Stimulated activated CD8-positive, alpha-beta memory T cell treated with anti-CD3 and anti-CD28 coated beads, Interleukin-12 subunit alpha, Interleukin-12 subunit beta, amount 100 ng/mL, for 24 hours (primary cell): ENCODE measurements at regions not wholly inside any gene's neighbourhood (a gene's known extent, or its start where the extent isn't known, plus 50 kb on each side); places are given as distances from the start of the nearest gene placed in this dataset.
"Not testable (repeated sequence)": the region's sequence is repeated elsewhere in the genome, so short reads cannot be mapped to it uniquely, and the experiment has no call there.

Experiments used
- DNase-seq: peaks from one replicate; pipeline ENCODE4 v3.0.0-alpha.2; 2020; ENCODE audit errors: extremely low read depth

GRCh38 chr7:69498671-69499070 lies 99.6 kb upstream of the AUTS2 start:
- DNase-seq, result no peak

DNA sequence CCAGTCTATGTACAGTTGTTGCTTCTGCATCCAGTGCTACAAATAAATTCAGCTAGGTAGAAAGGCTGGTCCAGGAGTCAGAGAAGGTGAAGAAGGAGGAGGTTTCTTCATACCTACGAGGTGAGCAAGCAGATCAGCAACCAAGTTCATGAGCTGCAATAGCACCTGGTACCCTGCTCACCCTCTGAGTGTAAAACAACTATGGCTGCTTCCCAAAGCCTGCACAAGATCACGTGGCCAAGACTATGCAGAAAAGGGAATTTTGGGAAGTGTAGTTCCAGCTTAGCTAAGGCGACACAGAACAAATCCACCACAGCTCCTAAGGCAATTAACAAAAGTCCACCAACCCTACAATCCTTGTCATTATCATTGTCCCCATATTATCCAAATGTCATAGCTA lies 95.9 kb upstream of the AUTS2 start:
- no peak for DNase-seq

- DNase-seq, result no peak
Observed at GRCh38 chr7:69504733-69505420, 93.4 kb upstream of the AUTS2 start.

DNA sequence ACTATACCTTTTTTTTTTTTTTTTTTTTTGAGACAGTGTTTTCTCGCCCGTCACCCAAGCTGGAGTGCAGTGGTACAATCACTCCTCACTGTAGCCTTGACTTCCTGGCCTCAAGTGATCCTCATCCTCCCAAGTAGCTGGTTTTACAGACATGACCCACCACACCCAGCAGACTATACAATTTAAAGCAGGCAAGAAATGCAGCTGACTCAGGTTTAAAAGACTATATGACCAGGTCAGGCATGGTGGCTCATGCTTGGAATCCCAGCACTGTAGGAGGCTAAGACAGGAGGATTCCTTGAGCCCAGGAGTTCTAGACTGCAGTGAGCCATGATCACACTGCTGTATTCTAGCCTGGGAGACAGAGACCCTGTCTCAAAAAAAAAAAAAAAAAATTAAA lies 89.5 kb upstream of the AUTS2 start:
- no peak for DNase-seq

- no peak for DNase-seq
Observed at GRCh38 chr7:69510114-69510513, 88.2 kb upstream of the AUTS2 start.

- no peak for DNase-seq
Observed at GRCh38 chr7:69515495-69516212, 82.6 kb upstream of the AUTS2 start.

- no peak for DNase-seq
Observed at GRCh38 chr7:69516238-69516820, 81.9 kb upstream of the AUTS2 start.

- no peak for DNase-seq
Observed at GRCh38 chr7:69517985-69518704, 80.1 kb upstream of the AUTS2 start.

- DNase-seq, result no peak
Observed at GRCh38 chr7:69518705-69519077, 79.6 kb upstream of the AUTS2 start.

DNA sequence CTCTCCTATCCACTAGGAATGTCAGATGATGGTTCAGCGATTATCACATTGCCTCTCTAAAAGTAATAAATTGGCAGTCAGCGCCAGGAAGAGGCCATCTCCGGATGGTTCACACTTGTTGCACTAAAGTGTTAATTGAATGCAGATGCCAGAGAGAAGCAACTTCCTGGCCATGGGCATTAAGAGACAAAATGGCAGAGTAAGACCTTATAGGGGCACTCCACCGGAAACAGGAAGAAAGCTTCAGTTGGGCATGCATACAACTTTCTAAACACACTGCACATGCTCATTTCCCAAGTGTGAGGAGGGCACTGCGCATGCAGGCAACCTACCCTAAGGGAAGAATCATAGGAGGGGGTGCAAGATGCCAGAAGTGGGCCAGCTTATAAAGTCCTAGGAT lies 71.7 kb upstream of the AUTS2 start:
- DNase-seq, result no peak

DNA sequence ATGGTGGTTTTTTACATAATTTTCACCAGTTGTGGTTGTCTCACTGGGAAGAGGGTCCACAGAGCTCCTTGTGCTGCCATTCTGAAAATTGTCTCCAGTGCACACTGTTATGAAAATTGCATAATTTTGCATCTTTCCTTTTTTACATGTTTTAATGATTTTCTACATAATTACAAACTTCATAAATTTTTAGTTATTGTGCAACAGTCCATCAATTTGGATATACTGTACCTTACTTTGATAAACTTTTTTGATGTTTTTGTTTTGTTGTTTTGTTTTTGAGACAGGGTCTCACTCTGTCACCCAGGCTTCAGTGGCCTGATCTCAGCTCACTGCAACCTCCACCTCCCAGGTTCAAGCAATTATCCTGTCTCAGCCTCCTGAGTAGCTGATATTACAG lies 70.6 kb upstream of the AUTS2 start:
- DNase-seq, result no peak

- no peak for DNase-seq
Observed at GRCh38 chr7:69531050-69531449, 67.2 kb upstream of the AUTS2 start.

GRCh38 chr7:69534461-69535041 lies 63.7 kb upstream of the AUTS2 start:
- no peak for DNase-seq

- no peak for DNase-seq
Observed at GRCh38 chr7:69537691-69538090, 60.6 kb upstream of the AUTS2 start.

GRCh38 chr7:69539531-69539930 lies 58.7 kb upstream of the AUTS2 start:
- no peak for DNase-seq

GRCh38 chr7:69540287-69540686 lies 58.0 kb upstream of the AUTS2 start:
- no peak for DNase-seq

- DNase-seq, result not testable (repeated sequence)
Observed at GRCh38 chr7:69541779-69542432, 56.4 kb upstream of the AUTS2 start.

DNA sequence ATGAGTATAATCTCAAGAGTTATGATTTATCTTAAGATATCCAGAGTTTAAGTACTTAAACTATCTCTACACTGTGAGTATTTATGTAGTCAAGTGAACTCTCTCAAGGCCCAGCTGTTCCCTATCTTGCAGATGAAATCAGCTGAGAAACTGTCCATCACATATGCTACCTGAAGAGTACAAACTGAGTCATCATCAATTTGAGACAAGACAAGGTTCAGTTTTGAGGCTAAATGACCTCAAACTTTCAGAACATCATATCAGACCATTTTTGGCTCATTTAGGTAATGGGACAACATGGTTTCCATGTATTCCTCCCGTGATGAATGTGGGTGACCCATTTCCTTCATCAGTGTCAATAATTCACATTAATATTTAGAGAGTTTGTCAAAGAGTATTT lies 53.1 kb upstream of the AUTS2 start:
- no peak for DNase-seq
